WERI-Rb-1 (cell line): ENCODE measurements at regions not wholly inside any gene's neighbourhood (a gene's known extent, or its start where the extent isn't known, plus 50 kb on each side); places are given as distances from the start of the nearest gene placed in this dataset.

ENCODE experiments used
- DNase-seq: peaks from one replicate; pipeline ENCODE4 v3.0.0-alpha.2; 2020
- H3K27ac ChIP-seq: fragments of 250-450 bp; sonication (Bioruptor Pico); 2 replicates; pipeline ENCODE4 v1.5.1; 2020; ENCODE audit warnings: mild to moderate bottlenecking, moderate library complexity
- H3K27me3 ChIP-seq: fragments of 250-450 bp; sonication (Bioruptor Pico); 2 replicates; pipeline ENCODE4 v1.5.1; 2021; ENCODE audit warnings: mild to moderate bottlenecking, low read depth, moderate library complexity; ENCODE audit not compliant: insufficient read depth, severe bottlenecking
- H3K36me3 ChIP-seq: fragments of 250-450 bp; sonication (Bioruptor Pico); 2 replicates; pipeline ENCODE4 v1.5.1; 2020; ENCODE audit warnings: mild to moderate bottlenecking, moderate library complexity
- H3K4me3 ChIP-seq: 2 replicates; pipeline ENCODE4 v1.5.1; 2011; ENCODE audit warnings: low read depth, mild to moderate bottlenecking, control low read depth, low read length
- H3K9me3 ChIP-seq: fragments of 250-450 bp; sonication (Bioruptor Pico); 2 replicates; pipeline ENCODE4 v1.5.1; 2021; ENCODE audit warnings: mild to moderate bottlenecking, moderate library complexity; ENCODE audit not compliant: severe bottlenecking
- CTCF ChIP-seq: IDR thresholded peaks from 2 replicates; pipeline ENCODE4 v1.5.1; 2011; ENCODE audit warnings: low read depth, mild to moderate bottlenecking, control low read depth, inconsistent platforms, low read length

- no peaks in the 10 kb centered on the region for H3K36me3 ChIP-seq
- DNase-seq = no peak
- H3K9me3 ChIP-seq = no peaks in the 10 kb centered on the region
- H3K4me3 ChIP-seq = no peak overlapping the region
- H3K27ac ChIP-seq = no peak overlapping the region
- no peaks in the 10 kb centered on the region for H3K27me3 ChIP-seq
- TF ChIP-seq CTCF = no peak
Measured at GRCh38 chr19:28210886-28211285, 1002.1 kb downstream of the UQCRFS1 start.

- TF ChIP-seq CTCF = no peak
Measured at GRCh38 chr19:28208745-28209144, 1004.2 kb downstream of the UQCRFS1 start.

GRCh38 chr19:28207244-28207643 lies 1005.7 kb downstream of the UQCRFS1 start:
- Histone ChIP-seq H3K4me3 (no peak overlapping the region), H3K9me3 (no peaks in the 10 kb centered on the region)
- DNase-seq = no peak

More at GRCh38 chr19:28208745-28209144, 1004.2 kb downstream of the UQCRFS1 start:
- no peak overlapping the region for H3K4me3 ChIP-seq
- H3K27ac ChIP-seq = no peak overlapping the region
- H3K9me3 ChIP-seq = no peaks in the 10 kb centered on the region
- no peaks in the 10 kb centered on the region for H3K27me3 ChIP-seq
- H3K36me3 ChIP-seq = no peaks in the 10 kb centered on the region
- no peak for DNase-seq

GRCh38 chr19:28201462-28201943 lies 1011.4 kb downstream of the UQCRFS1 start:
- H3K36me3 ChIP-seq = no peaks in the 10 kb centered on the region
- no peak for TF ChIP-seq CTCF
- no peaks in the 10 kb centered on the region for H3K9me3 ChIP-seq
- H3K4me3 ChIP-seq = no peak overlapping the region
- no peak for DNase-seq
- no peaks in the 10 kb centered on the region for H3K27me3 ChIP-seq
- H3K27ac ChIP-seq = no peak overlapping the region

More at GRCh38 chr19:28207244-28207643, 1005.7 kb downstream of the UQCRFS1 start:
- TF ChIP-seq CTCF = no peak
- H3K27ac ChIP-seq = no peak overlapping the region
- H3K27me3 ChIP-seq = no peaks in the 10 kb centered on the region
- no peaks in the 10 kb centered on the region for H3K36me3 ChIP-seq

GRCh38 chr19:28199323-28199722 lies 1013.6 kb downstream of the UQCRFS1 start:
- no peak overlapping the region for H3K27ac ChIP-seq
- no peaks in the 10 kb centered on the region for H3K9me3 ChIP-seq
- no peaks in the 10 kb centered on the region for H3K36me3 ChIP-seq
- no peak for DNase-seq
- H3K27me3 ChIP-seq = no peaks in the 10 kb centered on the region
- H3K4me3 ChIP-seq = no peak overlapping the region
- no peak for TF ChIP-seq CTCF

- Histone ChIP-seq H3K9me3 (peaks cover 1% of the 10 kb centered on the region), H3K27me3 (no peaks in the 10 kb centered on the region), H3K27ac (no peak overlapping the region), H3K36me3 (no peaks in the 10 kb centered on the region), H3K4me3 (no peak overlapping the region)
- TF ChIP-seq CTCF = no peak
- DNase-seq = peak; percentile 76
Measured at GRCh38 chr19:28196961-28197360, 1016.0 kb downstream of the UQCRFS1 start.
